Astrocyte (in vitro differentiated cells and primary cell): ENCODE measurements at regions not wholly inside any gene's neighbourhood (a gene's known extent, or its start where the extent isn't known, plus 50 kb on each side); places are given as distances from the start of the nearest gene placed in this dataset.

Source experiments
- DNase-seq: peaks from one replicate; pipeline ENCODE4 v3.0.0-alpha.2; 2010; ENCODE audit warnings: low read depth
- FAIRE-seq: peaks from 2 replicates; lab custom pipeline; 2011; peaks lifted over from hg19 to GRCh38; lab: Jason Lieb, UNC
- H2AFZ ChIP-seq: 2 replicates; pipeline ENCODE4 v1.6.0; 2012; ENCODE audit warnings: low read depth, low read length, inconsistent platforms
- H3K27ac ChIP-seq: 2 replicates; pipeline ENCODE4 v1.5.1; 2011; ENCODE audit warnings: low read depth, low read length, inconsistent platforms
- H3K27me3 ChIP-seq: 2 replicates; pipeline ENCODE4 v1.6.0; 2011; ENCODE audit warnings: low read length, inconsistent platforms; ENCODE audit not compliant: insufficient read depth
- H3K36me3 ChIP-seq: 2 replicates; pipeline ENCODE4 v1.5.1; 2011; ENCODE audit warnings: low read length, inconsistent platforms; ENCODE audit not compliant: insufficient read depth
- H3K4me1 ChIP-seq: 2 replicates; pipeline ENCODE4 v1.5.1; 2011; ENCODE audit warnings: low read length, inconsistent platforms; ENCODE audit not compliant: insufficient read depth
- H3K4me2 ChIP-seq: 2 replicates; pipeline ENCODE4 v1.6.0; 2012; ENCODE audit warnings: low read length, inconsistent platforms
- H3K4me3 ChIP-seq: 2 replicates; pipeline ENCODE4 v1.5.1; 2011; ENCODE audit warnings: low read depth, mild to moderate bottlenecking, low read length, inconsistent platforms; ENCODE audit not compliant: insufficient read depth
- H3K79me2 ChIP-seq: 2 replicates; pipeline ENCODE4 v1.6.0; 2012; ENCODE audit warnings: mild to moderate bottlenecking, low read length, inconsistent platforms; ENCODE audit not compliant: insufficient read depth
- H3K9ac ChIP-seq: 2 replicates; pipeline ENCODE4 v1.6.0; 2012; ENCODE audit warnings: mild to moderate bottlenecking, low read length, inconsistent platforms
- H3K9me3 ChIP-seq: 2 replicates; pipeline ENCODE4 v1.5.1; 2012; ENCODE audit warnings: low read depth, mild to moderate bottlenecking, low read length, inconsistent platforms; ENCODE audit not compliant: insufficient read depth
- H4K20me1 ChIP-seq: 2 replicates; pipeline ENCODE4 v1.6.0; 2012; ENCODE audit warnings: low read length, inconsistent platforms; ENCODE audit not compliant: insufficient read depth
- H3K27ac Mint-ChIP-seq: one replicate; pipeline ENCODE4 v1.8.0; 2021; ENCODE audit warnings: mild to moderate bottlenecking, mixed read lengths; ENCODE audit not compliant: unreplicated experiment
- H3K27me3 Mint-ChIP-seq: one replicate; pipeline ENCODE4 v1.8.0; 2021; ENCODE audit warnings: low read depth, mixed read lengths; ENCODE audit not compliant: unreplicated experiment
- H3K36me3 Mint-ChIP-seq: one replicate; pipeline ENCODE4 v1.8.0; 2021; ENCODE audit warnings: low read depth, mixed read lengths; ENCODE audit not compliant: unreplicated experiment
- H3K4me1 Mint-ChIP-seq: one replicate; pipeline ENCODE4 v1.8.0; 2021; ENCODE audit warnings: low read depth, mixed read lengths; ENCODE audit not compliant: unreplicated experiment
- H3K4me3 Mint-ChIP-seq: one replicate; pipeline ENCODE4 v1.8.0; 2021; ENCODE audit warnings: mild to moderate bottlenecking, moderate library complexity, mixed read lengths; ENCODE audit not compliant: unreplicated experiment
- H3K9me3 Mint-ChIP-seq: one replicate; pipeline ENCODE4 v1.8.0; 2021; ENCODE audit warnings: mild to moderate bottlenecking, mixed read lengths; ENCODE audit not compliant: unreplicated experiment
- CTCF ChIP-seq: IDR thresholded peaks from 2 replicates; pipeline ENCODE4 v1.5.1; 2011; ENCODE audit warnings: low read depth, mild to moderate bottlenecking, inconsistent platforms, low read length, moderate library complexity; ENCODE audit not compliant: insufficient read depth
- EZH2 ChIP-seq: IDR thresholded peaks from 2 replicates; pipeline ENCODE4 v1.6.1; 2012; ENCODE audit warnings: mild to moderate bottlenecking, low read length, inconsistent platforms; ENCODE audit not compliant: insufficient read depth

- Histone ChIP-seq H3K9me3 (no peaks in the 10 kb centered on the region), H4K20me1 (no peaks in the 10 kb centered on the region), H3K4me2 (no peak overlapping the region), H3K79me2 (no peaks in the 10 kb centered on the region), H3K27me3 (no peaks in the 10 kb centered on the region), H3K27ac (no peak overlapping the region), H3K4me3 (no peak overlapping the region), H2AFZ (no peak overlapping the region), H3K9ac (no peak overlapping the region), H3K36me3 (no peaks in the 10 kb centered on the region), H3K4me1 (no peaks in the 10 kb centered on the region)
- TF ChIP-seq EZH2, result no peak
- no peak for TF ChIP-seq CTCF
- Mint-ChIP-seq H3K4me1 (no peaks in the 10 kb centered on the region), H3K9me3 (no peaks in the 10 kb centered on the region), H3K27me3 (no peaks in the 10 kb centered on the region), H3K27ac (no peak overlapping the region), H3K36me3 (no peaks in the 10 kb centered on the region), H3K4me3 (no peak overlapping the region)
- FAIRE-seq, result no peak
- DNase-seq, result peak; percentile 2
These were observed 670.8 kb upstream of the FLRT2 start for GRCh38 chr14:84859116-84859515.

GRCh38 chr14:84864548-84865271 lies 665.2 kb upstream of the FLRT2 start:
- Histone ChIP-seq H3K9ac (no peak overlapping the region), H2AFZ (no peak overlapping the region), H3K36me3 (no peaks in the 10 kb centered on the region), H3K4me1 (no peaks in the 10 kb centered on the region), H4K20me1 (no peaks in the 10 kb centered on the region), H3K4me2 (no peak overlapping the region), H3K4me3 (no peak overlapping the region), H3K27me3 (no peaks in the 10 kb centered on the region), H3K27ac (no peak overlapping the region), H3K79me2 (no peaks in the 10 kb centered on the region), H3K9me3 (no peaks in the 10 kb centered on the region)
- FAIRE-seq (no peak), DNase-seq (no peak)
- no peaks in the 10 kb centered on the region for H3K36me3 Mint-ChIP-seq
- H3K9me3 Mint-ChIP-seq, result no peaks in the 10 kb centered on the region
- H3K4me1 Mint-ChIP-seq, result no peaks in the 10 kb centered on the region
- H3K4me3 Mint-ChIP-seq, result no peak overlapping the region
- no peaks in the 10 kb centered on the region for H3K27me3 Mint-ChIP-seq
- no peak overlapping the region for H3K27ac Mint-ChIP-seq
- no peak for TF ChIP-seq CTCF

- H3K9me3 Mint-ChIP-seq, result peaks cover 2% of the 10 kb centered on the region
- Histone ChIP-seq H3K27me3 (no peaks in the 10 kb centered on the region), H3K4me1 (no peaks in the 10 kb centered on the region), H3K27ac (no peak overlapping the region), H3K4me3 (no peak overlapping the region), H3K79me2 (no peaks in the 10 kb centered on the region), H3K4me2 (no peak overlapping the region), H4K20me1 (no peaks in the 10 kb centered on the region), H3K9ac (no peak overlapping the region), H3K9me3 (no peaks in the 10 kb centered on the region), H2AFZ (no peak overlapping the region), H3K36me3 (no peaks in the 10 kb centered on the region)
- H3K4me1 Mint-ChIP-seq, result peaks cover 3% of the 10 kb centered on the region
- no peaks in the 10 kb centered on the region for H3K27me3 Mint-ChIP-seq
- FAIRE-seq (no peak), DNase-seq (no peak)
- TF ChIP-seq EZH2, result no peak
- no peak for TF ChIP-seq CTCF
- peaks cover 5% of the 10 kb centered on the region for H3K36me3 Mint-ChIP-seq
- H3K27ac Mint-ChIP-seq, result no peak overlapping the region
- no peak overlapping the region for H3K4me3 Mint-ChIP-seq
These were observed 658.2 kb upstream of the FLRT2 start for GRCh38 chr14:84871734-84872133.
